Immature natural killer cell (primary cell): ENCODE measurements at regions not wholly inside any gene's neighbourhood (a gene's known extent, or its start where the extent isn't known, plus 50 kb on each side); places are given as distances from the start of the nearest gene placed in this dataset.
A peak's percentile ranks its signal among the peaks of the same experiment; 100 is the strongest.

Experiments used
- DNase-seq, 3 donors: peaks; one replicate each; pipeline ENCODE4 v3.0.0; 2022; ENCODE audit warnings: mixed read lengths in 1 of 3
- H3K27ac Mint-ChIP-seq, 6 donors: one replicate each; pipeline ENCODE4 v1.8.0; 2020; ENCODE audit warnings: mixed read lengths in 6 of 6, mild to moderate bottlenecking in 5 of 6, inconsistent platforms in 4 of 6, moderate library complexity in 3 of 6
- H3K27me3 Mint-ChIP-seq, 3 donors: one replicate each; pipeline ENCODE4 v1.8.0; 2020 to 2021; ENCODE audit warnings: low read depth in 3 of 3, mild to moderate bottlenecking in 3 of 3, mixed read lengths in 3 of 3, moderate library complexity in 3 of 3, inconsistent platforms in 1 of 3
- H3K36me3 Mint-ChIP-seq, 3 donors: one replicate each; pipeline ENCODE4 v1.8.0; 2020; ENCODE audit warnings: mixed read lengths in 3 of 3, inconsistent platforms in 2 of 3, mild to moderate bottlenecking in 2 of 3
- H3K4me1 Mint-ChIP-seq, 2 donors: one replicate each; pipeline ENCODE4 v1.8.0; 2020; ENCODE audit warnings: inconsistent platforms in 2 of 2, mild to moderate bottlenecking in 2 of 2, mixed read lengths in 2 of 2, moderate library complexity in 1 of 2
- H3K4me3 Mint-ChIP-seq, 5 donors: one replicate each; pipeline ENCODE4 v1.8.0; 2020; ENCODE audit warnings: mild to moderate bottlenecking in 5 of 5, mixed read lengths in 5 of 5, inconsistent platforms in 3 of 5, moderate library complexity in 3 of 5
- H3K9me3 Mint-ChIP-seq, 6 donors: one replicate each; pipeline ENCODE4 v1.8.0; 2020; ENCODE audit warnings: mild to moderate bottlenecking in 6 of 6, mixed read lengths in 6 of 6, inconsistent platforms in 4 of 6, moderate library complexity in 3 of 6

DNA sequence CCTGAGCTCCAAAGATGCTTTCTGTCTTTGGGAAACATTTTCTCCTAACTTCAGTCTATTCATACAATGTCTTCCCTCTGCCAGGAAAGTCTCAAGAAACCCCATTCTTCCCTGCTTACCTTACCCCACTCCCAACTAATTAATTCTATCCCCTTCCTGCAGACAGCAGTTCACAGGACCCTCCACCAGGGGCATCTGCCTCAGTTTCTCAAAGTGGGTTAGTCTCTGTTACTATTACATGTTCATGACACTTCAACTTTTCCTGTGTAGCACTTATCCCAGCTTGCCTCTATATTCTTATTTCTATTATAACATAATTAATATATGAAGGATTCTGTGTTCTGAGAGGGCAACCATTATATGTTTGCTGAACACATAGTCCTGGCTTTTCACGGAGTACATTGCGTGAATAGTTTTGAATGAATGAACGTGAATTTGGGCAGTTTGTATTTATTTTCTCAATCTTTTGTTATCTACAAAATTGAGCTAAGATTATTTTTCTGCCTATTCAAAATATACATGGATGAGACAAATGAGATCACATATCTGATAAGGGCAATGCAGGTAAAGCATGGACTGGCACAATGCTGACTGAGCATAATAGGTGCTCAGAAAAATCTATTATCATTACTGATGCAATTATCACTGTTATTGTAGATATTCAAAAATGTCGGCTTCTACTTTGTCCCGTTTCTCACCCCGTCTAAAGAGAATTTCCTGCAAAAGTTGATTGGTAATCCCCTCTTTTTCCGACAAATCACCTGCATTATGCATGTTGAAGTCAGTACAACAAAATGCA is 341.1 kb downstream of the BRINP1 start:
- Mint-ChIP-seq H3K27ac (no peak overlapping the region), H3K36me3 (no peaks in the 10 kb centered on the region), H3K4me1 (no peaks in the 10 kb centered on the region), H3K9me3 (peaks cover 2 to 15% (median 4%) of the 10 kb centered on the region in 6 donors), H3K4me3 (no peak overlapping the region), H3K27me3 (peaks cover 0 to 2% (median 0%) of the 10 kb centered on the region in 3 donors)
- no peak for DNase-seq

GRCh38 chr9:119029886-119030285 is 339.3 kb downstream of the BRINP1 start:
- Mint-ChIP-seq H3K9me3 (peaks cover 5 to 14% (median 6%) of the 10 kb centered on the region in 6 donors), H3K27me3 (peaks cover 0 to 2% (median 0%) of the 10 kb centered on the region in 3 donors), H3K36me3 (no peaks in the 10 kb centered on the region), H3K27ac (no peak overlapping the region), H3K4me3 (no peak overlapping the region), H3K4me1 (no peaks in the 10 kb centered on the region)
- no peak for DNase-seq

DNA sequence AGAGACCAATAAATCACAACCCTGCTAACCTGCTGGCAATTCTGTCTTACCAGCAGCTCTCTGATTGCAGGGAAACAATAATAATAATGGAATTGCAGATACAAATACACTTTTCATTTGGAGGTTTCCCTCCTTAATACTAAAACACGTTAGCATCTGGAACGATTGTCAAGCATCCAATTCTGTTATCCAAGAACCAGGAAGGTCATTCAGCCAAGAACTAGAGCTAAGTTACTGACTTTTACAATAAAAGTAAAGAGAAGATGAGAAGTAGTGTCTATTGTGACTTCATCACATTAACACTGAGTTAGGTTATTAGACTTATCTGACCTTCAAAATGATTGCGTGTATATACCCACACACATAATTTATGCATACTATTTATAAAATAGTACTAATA is 335.6 kb downstream of the BRINP1 start:
- Mint-ChIP-seq H3K36me3 (no peaks in the 10 kb centered on the region), H3K27ac (no peak overlapping the region)

GRCh38 chr9:119036969-119037368 is 332.3 kb downstream of the BRINP1 start:
- H3K27ac Mint-ChIP-seq, result no peak overlapping the region

More for the DNA sequence above, 335.6 kb downstream of the BRINP1 start:
- H3K9me3 Mint-ChIP-seq, result peaks cover 2 to 18% (median 5%) of the 10 kb centered on the region in 6 donors
- H3K4me3 Mint-ChIP-seq, result no peak overlapping the region
- no peak for DNase-seq
- H3K27me3 Mint-ChIP-seq, result peaks cover 0 to 2% (median 0%) of the 10 kb centered on the region in 3 donors
- H3K4me1 Mint-ChIP-seq, result no peaks in the 10 kb centered on the region

DNA sequence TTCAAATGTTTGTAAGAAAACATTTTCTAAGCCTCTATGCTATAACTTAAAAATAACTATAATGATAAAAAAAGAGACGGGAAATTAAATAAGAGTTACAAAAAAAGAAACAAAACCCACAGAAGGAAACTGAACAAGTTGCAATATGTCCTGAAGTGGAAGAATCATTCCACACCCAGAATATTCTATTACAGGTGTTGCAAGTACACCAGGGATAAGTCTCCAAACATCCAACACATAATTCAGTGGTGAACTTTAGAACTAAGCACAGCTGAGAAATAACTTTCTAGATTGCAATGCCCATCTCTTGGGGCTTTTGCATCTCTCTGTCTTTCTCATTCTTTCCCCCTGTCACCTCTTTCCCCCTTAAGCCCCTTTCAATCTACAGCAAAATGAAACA is 325.2 kb downstream of the BRINP1 start:
- H3K36me3 Mint-ChIP-seq, result no peaks in the 10 kb centered on the region
- no peak overlapping the region for H3K27ac Mint-ChIP-seq
- H3K27me3 Mint-ChIP-seq, result peaks cover 0 to 2% (median 1%) of the 10 kb centered on the region in 3 donors
- no peak for DNase-seq
- H3K4me3 Mint-ChIP-seq, result no peak overlapping the region
- peaks cover 0 to 8% (median 2%) of the 10 kb centered on the region in 6 donors for H3K9me3 Mint-ChIP-seq
- no peaks in the 10 kb centered on the region for H3K4me1 Mint-ChIP-seq

More at GRCh38 chr9:119036969-119037368, 332.3 kb downstream of the BRINP1 start:
- H3K4me1 Mint-ChIP-seq, result no peaks in the 10 kb centered on the region
- H3K36me3 Mint-ChIP-seq, result no peaks in the 10 kb centered on the region
- H3K9me3 Mint-ChIP-seq, result peaks cover 0 to 13% (median 4%) of the 10 kb centered on the region in 6 donors
- no peak overlapping the region for H3K4me3 Mint-ChIP-seq
- no peaks in the 10 kb centered on the region for H3K27me3 Mint-ChIP-seq
- DNase-seq, result no peak

DNA sequence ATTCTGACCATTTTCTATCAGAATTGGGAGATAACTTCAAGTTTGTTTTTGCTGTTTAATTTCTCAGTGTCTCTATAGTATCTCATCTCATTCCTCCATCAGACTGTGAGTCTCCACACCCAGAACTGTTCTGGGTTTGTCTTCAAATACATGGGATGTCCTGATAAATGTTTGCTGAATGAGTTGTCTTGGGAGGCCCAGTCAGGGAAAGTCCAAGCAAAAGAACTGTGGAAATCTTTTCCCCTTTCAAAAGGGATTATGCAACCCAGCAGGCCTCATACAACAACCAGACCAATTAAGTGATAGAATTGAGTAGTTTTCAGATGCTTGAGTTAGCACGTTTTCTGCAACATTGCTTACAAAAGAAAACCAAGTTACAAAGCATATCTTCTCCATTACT is 324.4 kb downstream of the BRINP1 start:
- no peaks in the 10 kb centered on the region for H3K4me1 Mint-ChIP-seq
- H3K27ac Mint-ChIP-seq, result no peak overlapping the region
- H3K9me3 Mint-ChIP-seq, result peaks cover 0 to 8% (median 2%) of the 10 kb centered on the region in 6 donors
- no peaks in the 10 kb centered on the region for H3K36me3 Mint-ChIP-seq
- peaks cover 0 to 2% (median 1%) of the 10 kb centered on the region in 3 donors for H3K27me3 Mint-ChIP-seq
- DNase-seq, result no peak
- no peak overlapping the region for H3K4me3 Mint-ChIP-seq

GRCh38 chr9:119047513-119048307 is 321.5 kb downstream of the BRINP1 start:
- Mint-ChIP-seq H3K4me1 (no peaks in the 10 kb centered on the region), H3K36me3 (no peaks in the 10 kb centered on the region), H3K9me3 (peaks cover 0 to 8% (median 3%) of the 10 kb centered on the region in 6 donors), H3K27me3 (peaks cover 0 to 3% (median 2%) of the 10 kb centered on the region in 3 donors), H3K27ac (no peak overlapping the region), H3K4me3 (no peak overlapping the region)
- DNase-seq, result no peak

DNA sequence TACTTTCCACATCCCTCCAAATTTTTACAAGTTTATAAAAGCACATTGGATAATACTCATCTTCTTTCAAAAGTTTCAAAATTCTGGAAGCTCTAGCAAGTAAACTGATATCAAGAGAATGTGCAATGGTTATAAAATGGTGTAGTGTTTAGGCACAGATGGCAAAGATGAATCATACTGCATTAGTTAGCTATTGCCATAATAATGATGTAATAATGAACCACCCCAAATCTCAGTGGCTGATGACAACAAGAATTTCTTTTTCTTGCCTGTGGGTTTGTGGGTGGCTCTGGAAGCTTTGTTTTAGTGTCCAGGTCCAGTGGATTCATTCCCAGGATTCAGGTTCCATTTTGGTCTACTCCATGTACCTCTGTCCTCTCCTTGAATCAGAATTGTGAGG is 319.0 kb downstream of the BRINP1 start:
- Mint-ChIP-seq H3K36me3 (no peaks in the 10 kb centered on the region), H3K27me3 (peaks cover 0 to 2% (median 0%) of the 10 kb centered on the region in 3 donors), H3K9me3 (peaks cover 0 to 9% (median 3%) of the 10 kb centered on the region in 6 donors), H3K4me1 (no peaks in the 10 kb centered on the region), H3K4me3 (no peak overlapping the region), H3K27ac (no peak overlapping the region)
- no peak for DNase-seq

DNA sequence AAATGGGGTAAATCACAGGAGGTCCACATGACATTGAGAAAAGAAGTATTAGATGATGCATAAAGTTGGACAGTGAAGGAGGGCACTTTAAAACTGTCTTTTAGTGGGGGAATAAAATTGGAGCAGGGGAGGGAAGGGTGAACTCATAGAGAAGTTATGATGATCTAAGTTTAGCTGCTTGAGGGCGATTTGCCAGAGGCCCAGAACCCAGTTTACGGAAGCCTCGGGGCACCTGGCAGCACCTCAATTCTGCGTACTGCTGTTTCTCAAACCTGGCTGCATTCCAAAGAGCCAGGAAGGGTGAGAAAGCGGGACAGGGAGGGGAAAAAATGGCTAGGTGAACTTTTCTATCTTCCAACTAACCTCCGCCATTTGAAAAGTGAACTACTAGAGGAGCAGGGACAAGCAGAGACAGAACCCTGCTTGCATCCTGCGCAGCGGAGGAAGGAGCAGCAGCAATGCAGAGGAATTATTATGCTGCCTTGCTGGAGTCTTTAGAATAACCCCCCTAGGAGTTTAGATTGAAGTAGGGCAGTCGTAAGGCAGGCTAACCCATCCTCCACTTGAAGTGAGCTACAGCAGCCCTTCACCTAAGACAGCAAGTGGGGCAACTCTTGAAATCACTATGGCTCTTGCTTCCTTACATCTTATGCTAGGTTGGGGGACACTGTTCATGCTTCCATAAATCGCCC is 316.8 kb downstream of the BRINP1 start:
- H3K4me1 Mint-ChIP-seq, result no peaks in the 10 kb centered on the region

DNA sequence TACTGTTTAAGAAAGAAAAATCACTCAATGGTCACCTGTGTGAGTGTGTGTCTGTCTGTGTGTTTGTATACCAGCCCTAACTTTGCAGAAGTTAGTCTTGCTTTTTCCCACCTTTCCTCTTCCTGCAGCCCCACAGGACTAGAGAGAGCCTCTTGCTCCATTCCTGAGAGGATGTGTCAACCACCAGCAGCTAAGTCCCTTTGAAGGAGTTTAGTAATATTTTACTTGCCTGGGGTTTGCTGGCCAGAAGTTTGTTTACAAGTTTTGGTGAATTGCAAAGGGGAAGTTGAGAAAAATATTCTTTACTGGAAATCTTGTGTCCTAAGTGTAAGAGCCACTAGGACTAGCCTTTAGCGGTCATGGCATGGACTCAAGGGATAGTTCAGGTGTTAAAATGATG is 316.2 kb downstream of the BRINP1 start:
- Mint-ChIP-seq H3K4me3 (no peak overlapping the region), H3K27me3 (peaks cover 0 to 2% (median 2%) of the 10 kb centered on the region in 3 donors), H3K27ac (no peak overlapping the region), H3K4me1 (no peaks in the 10 kb centered on the region), H3K36me3 (no peaks in the 10 kb centered on the region), H3K9me3 (peaks cover 0 to 7% (median 3%) of the 10 kb centered on the region in 6 donors)
- DNase-seq, result no peak

More for the DNA sequence above, 316.8 kb downstream of the BRINP1 start:
- H3K27me3 Mint-ChIP-seq, result peaks cover 0 to 2% (median under 1%) of the 10 kb centered on the region in 3 donors
- H3K36me3 Mint-ChIP-seq, result no peaks in the 10 kb centered on the region
- H3K9me3 Mint-ChIP-seq, result peaks cover 0 to 7% (median 3%) of the 10 kb centered on the region in 6 donors
- no peak overlapping the region for H3K27ac Mint-ChIP-seq
- no peak for DNase-seq
- no peak overlapping the region for H3K4me3 Mint-ChIP-seq

DNA sequence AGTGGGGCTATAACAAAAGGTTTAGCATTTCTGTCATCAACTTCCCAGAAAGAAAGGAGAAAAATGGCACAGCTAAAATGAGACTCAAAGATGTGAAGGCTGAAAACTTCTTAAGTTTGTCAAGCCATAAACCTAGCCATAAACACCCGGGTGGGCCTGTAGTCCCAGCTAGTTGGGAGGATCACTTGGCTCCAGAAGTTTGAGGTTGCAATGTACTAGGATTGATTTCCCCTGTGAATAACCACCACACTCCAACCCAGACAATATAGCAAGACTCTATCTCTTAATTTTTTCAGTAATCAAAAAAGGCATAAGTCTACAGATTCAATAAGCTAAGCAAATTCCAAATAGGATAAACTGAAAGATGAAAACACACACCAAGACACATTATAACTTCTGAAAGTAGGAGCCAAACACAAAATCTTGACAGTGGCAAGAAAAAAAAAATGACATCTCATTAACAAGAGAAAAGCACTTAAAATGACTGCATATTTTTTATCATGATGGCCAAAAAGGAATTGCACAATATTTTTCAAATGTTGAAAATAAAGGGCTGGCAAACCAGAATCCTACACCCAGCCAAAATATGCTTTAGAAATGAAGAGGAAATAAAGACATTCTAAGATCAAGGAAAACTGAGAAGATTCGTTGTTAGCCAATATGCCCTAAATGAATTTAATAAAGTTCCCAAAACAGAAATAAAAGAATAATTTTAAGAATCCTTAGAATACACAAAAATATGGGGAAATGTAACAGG is 308.4 kb downstream of the BRINP1 start:
- no peak overlapping the region for H3K4me3 Mint-ChIP-seq
- no peaks in the 10 kb centered on the region for H3K36me3 Mint-ChIP-seq
- no peaks in the 10 kb centered on the region for H3K4me1 Mint-ChIP-seq
- no peak for DNase-seq
- H3K27ac Mint-ChIP-seq, result no peak overlapping the region
- H3K9me3 Mint-ChIP-seq, result peaks cover 0 to 9% (median 2%) of the 10 kb centered on the region in 6 donors
- peaks cover 0 to 2% (median 0%) of the 10 kb centered on the region in 3 donors for H3K27me3 Mint-ChIP-seq

DNA sequence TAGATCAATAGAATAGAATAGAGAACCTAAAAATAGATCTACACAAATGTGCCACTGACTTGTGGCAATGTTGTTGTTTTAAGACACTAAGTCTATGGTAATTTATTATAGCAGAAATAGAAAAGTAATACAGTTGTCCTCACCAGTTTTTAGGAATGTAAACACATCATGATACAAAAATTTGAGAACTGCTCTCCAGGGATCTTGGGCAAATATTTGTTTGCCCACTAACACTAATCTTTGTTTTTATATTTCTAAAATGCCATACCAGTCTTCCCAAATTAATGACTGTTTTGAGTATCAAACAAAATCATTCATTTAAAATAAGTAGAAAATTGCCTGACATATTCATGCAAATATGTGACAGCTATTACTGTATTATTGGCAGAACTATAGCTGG is 297.6 kb downstream of the BRINP1 start:
- no peaks in the 10 kb centered on the region for H3K36me3 Mint-ChIP-seq
- H3K4me3 Mint-ChIP-seq, result no peak overlapping the region
- peaks cover 0 to 16% (median 7%) of the 10 kb centered on the region in 6 donors for H3K9me3 Mint-ChIP-seq
- H3K4me1 Mint-ChIP-seq, result no peaks in the 10 kb centered on the region
- no peak overlapping the region for H3K27ac Mint-ChIP-seq
- H3K27me3 Mint-ChIP-seq, result peaks cover 0 to 4% (median 1%) of the 10 kb centered on the region in 3 donors
- DNase-seq, result no peak

DNA sequence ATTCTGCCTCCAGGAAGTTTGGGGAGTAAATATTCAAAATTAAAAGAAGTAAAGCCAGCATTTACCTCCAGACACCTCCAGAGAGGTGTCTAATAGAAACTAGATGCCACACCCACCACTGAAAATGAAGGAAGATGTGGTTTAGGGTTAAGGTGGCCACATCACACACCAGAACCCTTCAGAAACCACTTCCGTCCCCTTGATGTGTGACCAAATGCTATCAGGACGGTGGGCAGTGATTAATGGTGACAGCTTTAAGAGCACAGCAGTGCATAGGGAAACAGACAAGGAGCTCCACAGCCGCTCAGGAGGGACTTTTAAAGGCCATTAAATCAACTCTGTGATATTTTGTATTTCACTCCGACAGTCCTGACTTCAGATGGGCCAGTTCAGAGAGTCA is 295.2 kb downstream of the BRINP1 start:
- H3K9me3 Mint-ChIP-seq, result peaks cover 0 to 16% (median 6%) of the 10 kb centered on the region in 6 donors
- no peaks in the 10 kb centered on the region for H3K4me1 Mint-ChIP-seq
- peaks cover 0 to 2% (median 0%) of the 10 kb centered on the region in 3 donors for H3K27me3 Mint-ChIP-seq
- no peaks in the 10 kb centered on the region for H3K36me3 Mint-ChIP-seq
- H3K4me3 Mint-ChIP-seq, result no peak overlapping the region
- DNase-seq, result peak in 2 of 3 donors; percentile 2 to 7
- H3K27ac Mint-ChIP-seq, result no peak overlapping the region
